ENCODE measurements at regions not wholly inside any gene's neighbourhood (a gene's known extent, or its start where the extent isn't known, plus 50 kb on each side); places are given as distances from the start of the nearest gene placed in this dataset.

DNA sequence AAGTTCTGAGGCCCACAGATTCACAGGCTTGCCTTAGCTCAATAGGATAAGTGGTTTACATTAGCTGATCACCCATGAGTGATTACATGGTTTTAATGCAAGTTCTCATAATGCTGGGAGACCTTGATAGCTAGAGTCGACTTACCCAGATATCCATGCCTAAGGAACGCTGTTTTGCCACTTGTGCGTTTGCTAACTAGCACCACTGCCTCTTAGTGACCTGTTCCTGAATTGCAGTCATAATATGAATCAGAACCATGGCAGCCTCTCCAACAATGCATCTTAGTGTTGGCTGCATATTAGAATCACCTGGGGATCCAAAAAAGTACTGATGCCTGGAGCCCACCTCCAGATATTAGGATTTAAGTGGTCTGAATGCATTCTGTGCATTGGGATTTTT, 251.1 kb upstream of the CDH5 start:
- no peak for ATAC-seq
- no peak for DNase-seq
- no peaks in the 10 kb centered on the region for H3K9me3 ChIP-seq (ENCODE audit: control insufficient read depth, low read length)
- no peak overlapping the region for H3K27ac ChIP-seq (ENCODE audit: low read length)
- H3K4me1 ChIP-seq (ENCODE audit: control insufficient read depth, insufficient read depth, low read length): no peaks in the 10 kb centered on the region
- H3K4me3 ChIP-seq (ENCODE audit: low read length): no peak overlapping the region
- intact Hi-C loops (cut with DNase I): no loop called here
- no peaks in the 10 kb centered on the region for H3K27me3 ChIP-seq (ENCODE audit: control insufficient read depth, insufficient read depth)
- WGBS: 77% methylated on average over 3 of the region's 3 CpGs

DNA sequence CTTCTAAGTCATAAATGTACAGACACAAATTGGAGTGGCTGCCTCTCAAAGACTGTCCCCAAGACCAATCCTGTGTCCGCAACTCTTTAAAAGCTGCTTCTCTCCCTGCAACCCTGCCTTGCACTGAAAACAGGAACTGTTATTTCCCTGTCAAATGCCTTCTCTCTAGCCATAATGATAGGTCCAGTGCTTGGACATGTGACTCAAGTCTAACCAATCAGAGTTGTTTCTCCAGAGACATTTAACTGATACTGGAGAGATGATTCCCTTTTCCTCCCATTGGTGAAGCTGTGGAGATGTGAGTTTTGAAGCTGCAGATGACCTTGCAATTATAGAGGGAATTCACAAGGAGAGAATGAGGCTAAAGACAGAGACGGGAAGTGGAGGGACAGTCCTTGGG, 253.3 kb upstream of the CDH5 start:
- no peak for ATAC-seq
- intact Hi-C loops (cut with DNase I): no loop called here

DNA sequence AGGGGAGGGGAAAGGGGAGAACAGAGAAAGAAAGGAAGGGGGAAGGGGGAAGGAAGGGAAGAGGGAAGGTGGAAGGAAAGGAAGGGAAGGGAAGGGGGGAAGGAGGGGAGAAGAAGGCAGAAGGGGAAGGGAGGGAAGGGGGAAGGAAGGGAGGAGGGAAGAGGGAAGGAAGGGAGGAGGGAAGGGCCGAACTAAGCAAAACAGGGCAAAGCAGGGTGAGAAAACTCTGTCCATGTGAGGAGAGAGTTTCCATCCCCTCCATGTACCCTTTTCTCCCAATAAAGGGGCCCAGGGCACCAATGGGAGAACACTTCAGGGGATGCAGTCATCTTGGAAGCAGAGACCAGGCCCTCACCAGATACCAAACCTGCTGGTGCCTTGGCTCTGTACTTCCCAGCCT, 256.8 kb upstream of the CDH5 start:
- WGBS: 72% methylated on average over 1 of the region's 1 CpG
- intact Hi-C loops (cut with DNase I): no loop called here
- H3K27me3 ChIP-seq (ENCODE audit: control insufficient read depth, insufficient read depth): no peaks in the 10 kb centered on the region
- no peak for DNase-seq
- H3K9me3 ChIP-seq (ENCODE audit: control insufficient read depth, low read length): no peaks in the 10 kb centered on the region
- H3K4me3 ChIP-seq (ENCODE audit: low read length): no peak overlapping the region
- no peaks in the 10 kb centered on the region for H3K4me1 ChIP-seq (ENCODE audit: control insufficient read depth, insufficient read depth, low read length)
- no peak overlapping the region for H3K27ac ChIP-seq (ENCODE audit: low read length)
- no peak for ATAC-seq

More for the DNA sequence above, 253.3 kb upstream of the CDH5 start:
- Histone ChIP-seq H3K27me3 (ENCODE audit: control insufficient read depth, insufficient read depth) (no peaks in the 10 kb centered on the region), H3K27ac (ENCODE audit: low read length) (no peak overlapping the region), H3K4me1 (ENCODE audit: control insufficient read depth, insufficient read depth, low read length) (no peaks in the 10 kb centered on the region), H3K9me3 (ENCODE audit: control insufficient read depth, low read length) (no peaks in the 10 kb centered on the region), H3K4me3 (ENCODE audit: low read length) (no peak overlapping the region)
- no peak for DNase-seq
- WGBS: 94% methylated on average over 2 of the region's 2 CpGs

DNA sequence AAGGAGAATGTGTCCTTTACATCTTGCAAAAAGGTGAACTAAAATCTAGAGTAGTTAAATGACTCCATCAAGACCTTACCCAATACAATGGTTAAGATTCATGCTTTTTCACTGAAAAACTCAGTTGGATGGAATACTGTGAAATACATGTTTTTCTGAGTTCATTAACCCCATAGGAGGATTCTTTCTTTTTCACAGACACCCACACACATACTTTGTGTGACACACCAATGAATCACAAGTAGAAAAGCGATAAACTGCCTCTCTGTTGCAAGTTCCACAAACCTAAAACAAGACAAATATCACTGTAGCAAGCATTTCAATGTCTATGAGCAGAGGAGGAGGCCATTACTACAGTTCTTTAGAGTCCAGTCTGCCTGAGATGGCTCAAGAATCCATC, 258.8 kb upstream of the CDH5 start:
- 75% methylated on average over 1 of the region's 1 CpG for WGBS
- DNase-seq (no peak), ATAC-seq (no peak)
- Histone ChIP-seq H3K27me3 (ENCODE audit: control insufficient read depth, insufficient read depth) (no peaks in the 10 kb centered on the region), H3K27ac (ENCODE audit: low read length) (no peak overlapping the region), H3K9me3 (ENCODE audit: control insufficient read depth, low read length) (no peaks in the 10 kb centered on the region), H3K4me1 (ENCODE audit: control insufficient read depth, insufficient read depth, low read length) (no peaks in the 10 kb centered on the region), H3K4me3 (ENCODE audit: low read length) (no peak overlapping the region)
- intact Hi-C loops (cut with DNase I): no loop called here

DNA sequence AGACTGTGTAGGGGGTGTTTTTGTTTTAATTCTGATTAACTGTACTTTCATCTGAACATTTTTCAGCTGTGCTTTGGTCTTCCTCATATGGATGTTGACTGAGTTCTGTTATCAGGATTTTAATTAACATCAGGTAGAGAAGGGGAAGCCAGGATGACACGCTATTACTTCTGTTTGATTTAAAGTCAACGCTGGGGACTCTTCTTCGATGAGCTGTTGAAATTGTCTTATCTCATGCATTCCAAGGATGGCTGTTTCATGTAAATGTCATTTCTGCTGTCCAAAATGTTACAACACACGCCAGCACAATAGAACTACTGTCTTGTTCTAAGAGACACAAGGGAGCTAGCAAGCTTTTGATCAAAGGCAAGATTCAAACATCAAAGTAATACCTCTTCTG, 263.3 kb upstream of the CDH5 start:
- Histone ChIP-seq H3K4me3 (ENCODE audit: low read length) (no peak overlapping the region), H3K9me3 (ENCODE audit: control insufficient read depth, low read length) (no peaks in the 10 kb centered on the region), H3K27me3 (ENCODE audit: control insufficient read depth, insufficient read depth) (no peaks in the 10 kb centered on the region), H3K27ac (ENCODE audit: low read length) (no peak overlapping the region), H3K4me1 (ENCODE audit: control insufficient read depth, insufficient read depth, low read length) (no peaks in the 10 kb centered on the region)
- 18% methylated on average over 4 of the region's 4 CpGs for WGBS
- intact Hi-C loops (cut with DNase I): no loop called here
- ATAC-seq (no peak), DNase-seq (no peak)

DNA sequence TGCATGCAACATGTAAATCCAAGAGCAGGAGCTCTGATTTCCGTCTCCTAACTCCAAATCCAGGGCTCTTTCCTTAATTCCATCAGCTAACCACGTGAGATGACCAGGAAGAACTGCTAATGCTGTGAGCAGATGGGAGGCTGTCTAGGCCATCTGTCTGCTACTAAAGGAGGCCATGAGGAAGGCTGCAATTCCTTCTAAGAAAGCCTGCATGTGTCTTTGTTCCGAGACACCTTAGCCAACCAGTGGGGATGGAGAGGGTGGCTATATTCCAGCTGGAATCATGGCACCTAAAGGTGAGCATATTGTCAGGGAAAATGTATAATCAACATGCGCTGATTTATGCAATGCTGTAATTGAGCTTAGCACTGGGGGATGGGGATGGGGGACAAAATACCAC, 267.2 kb upstream of the CDH5 start:
- no peak for ATAC-seq
- no peaks in the 10 kb centered on the region for H3K27me3 ChIP-seq (ENCODE audit: control insufficient read depth, insufficient read depth)
- H3K4me3 ChIP-seq (ENCODE audit: low read length): no peak overlapping the region
- intact Hi-C loops (cut with DNase I): no loop called here
- no peak overlapping the region for H3K27ac ChIP-seq (ENCODE audit: low read length)
- no peak for DNase-seq
- 92% methylated on average over 4 of the region's 4 CpGs for WGBS
- H3K9me3 ChIP-seq (ENCODE audit: control insufficient read depth, low read length): no peaks in the 10 kb centered on the region
- no peaks in the 10 kb centered on the region for H3K4me1 ChIP-seq (ENCODE audit: control insufficient read depth, insufficient read depth, low read length)

DNA sequence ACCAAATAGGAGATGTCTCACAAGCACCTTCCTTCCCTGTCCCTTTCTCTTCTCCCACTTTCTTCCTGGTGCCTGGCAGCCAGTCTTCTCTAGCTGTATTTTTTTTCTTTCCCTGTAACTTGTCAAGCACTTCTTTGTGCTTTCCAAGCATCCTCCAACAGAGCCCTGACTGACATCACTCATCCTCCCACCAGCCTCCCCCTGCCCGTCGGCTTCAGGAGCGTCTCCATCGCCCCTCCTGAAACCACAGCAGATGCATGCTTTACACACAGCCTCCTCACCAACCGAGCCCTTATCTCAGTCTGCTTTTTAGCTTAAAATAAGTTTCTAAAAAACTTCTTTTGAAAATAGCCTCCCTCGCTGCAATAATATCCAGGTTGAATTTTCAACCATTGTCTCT, 268.7 kb upstream of the CDH5 start:
- no peaks in the 10 kb centered on the region for H3K9me3 ChIP-seq (ENCODE audit: control insufficient read depth, low read length)
- H3K27me3 ChIP-seq (ENCODE audit: control insufficient read depth, insufficient read depth): no peaks in the 10 kb centered on the region
- intact Hi-C loops (cut with DNase I): no loop called here
- no peak overlapping the region for H3K27ac ChIP-seq (ENCODE audit: low read length)
- no peak for DNase-seq
- H3K4me1 ChIP-seq (ENCODE audit: control insufficient read depth, insufficient read depth, low read length): no peaks in the 10 kb centered on the region
- no peak overlapping the region for H3K4me3 ChIP-seq (ENCODE audit: low read length)
- 57% methylated on average over 6 of the region's 6 CpGs for WGBS
- ATAC-seq: no peak

DNA sequence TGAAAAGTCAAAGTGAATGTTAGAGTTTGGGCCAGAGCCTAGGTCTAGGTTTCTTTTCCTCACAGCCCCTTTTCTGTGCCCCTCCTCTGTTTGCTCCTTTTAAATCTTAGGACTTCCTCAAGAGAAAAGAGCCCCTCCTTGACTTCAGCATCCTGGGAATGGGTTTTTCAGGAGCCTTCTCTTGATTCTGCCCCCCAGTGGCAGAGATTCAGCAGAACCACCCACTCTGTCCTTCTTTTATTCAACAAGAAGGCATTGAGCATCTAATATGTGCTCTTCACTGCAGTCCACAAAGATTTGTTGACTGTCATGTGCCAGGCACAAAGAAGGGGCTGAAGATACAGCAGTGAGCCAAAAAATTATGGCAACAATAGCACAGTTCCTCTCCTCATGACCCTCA, 270.8 kb upstream of the CDH5 start:
- Histone ChIP-seq H3K27me3 (ENCODE audit: control insufficient read depth, insufficient read depth) (no peaks in the 10 kb centered on the region), H3K9me3 (ENCODE audit: control insufficient read depth, low read length) (no peaks in the 10 kb centered on the region), H3K4me1 (ENCODE audit: control insufficient read depth, insufficient read depth, low read length) (no peaks in the 10 kb centered on the region), H3K27ac (ENCODE audit: low read length) (no peak overlapping the region), H3K4me3 (ENCODE audit: low read length) (no peak overlapping the region)
- no peak for DNase-seq
- ATAC-seq: no peak
- intact Hi-C loops (cut with DNase I): no loop called here

DNA sequence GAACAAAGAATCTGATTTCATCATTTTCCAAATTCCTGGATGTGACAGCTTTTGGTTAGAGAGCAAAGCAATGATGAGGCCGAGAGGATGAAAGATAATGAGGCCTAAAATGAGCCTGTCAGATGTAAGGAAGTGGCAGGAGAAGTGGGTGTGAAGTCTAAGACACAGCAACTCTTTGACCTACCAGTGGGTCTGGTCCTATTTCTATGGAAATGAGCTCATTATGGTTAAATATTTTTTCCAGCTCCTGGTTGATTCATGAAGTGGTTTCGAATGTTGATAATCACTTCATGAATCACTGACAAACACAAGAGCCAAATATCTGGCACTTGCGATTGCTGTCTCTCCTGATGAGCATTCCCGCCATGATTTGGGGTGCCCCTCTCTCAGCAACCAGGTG, 273.3 kb upstream of the CDH5 start:
- DNase-seq: no peak
- no peaks in the 10 kb centered on the region for H3K27me3 ChIP-seq (ENCODE audit: control insufficient read depth, insufficient read depth)
- no peaks in the 10 kb centered on the region for H3K4me1 ChIP-seq (ENCODE audit: control insufficient read depth, insufficient read depth, low read length)
- intact Hi-C loops (cut with DNase I): no loop called here
- 84% methylated on average over 4 of the region's 4 CpGs for WGBS
- no peak overlapping the region for H3K27ac ChIP-seq (ENCODE audit: low read length)
- no peaks in the 10 kb centered on the region for H3K9me3 ChIP-seq (ENCODE audit: control insufficient read depth, low read length)
- no peak for ATAC-seq
- H3K4me3 ChIP-seq (ENCODE audit: low read length): no peak overlapping the region

DNA sequence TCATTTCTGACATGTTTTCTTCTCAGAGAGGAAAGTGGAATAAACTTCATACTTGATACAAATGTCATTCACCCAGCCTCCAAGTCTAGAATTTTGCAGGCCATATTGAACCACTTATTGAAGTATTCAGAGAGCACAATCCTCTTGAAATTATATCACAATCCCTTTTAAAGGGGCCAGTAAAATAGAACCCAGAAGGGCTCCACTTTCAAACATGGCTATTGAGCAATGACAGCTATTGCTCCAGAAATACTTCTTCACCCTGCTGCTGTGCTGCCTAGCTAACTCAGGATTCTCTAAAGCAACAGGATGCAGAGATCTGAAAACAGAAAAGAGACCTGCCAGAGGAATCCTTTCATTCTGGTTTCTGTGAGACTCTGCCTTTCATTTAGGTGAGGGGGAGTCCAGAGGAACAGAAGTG, 275.0 kb upstream of the CDH5 start:
- DNase-seq: no peak
- ATAC-seq: no peak
- H3K27ac ChIP-seq (ENCODE audit: low read length): no peak overlapping the region
- no peak overlapping the region for H3K4me3 ChIP-seq (ENCODE audit: low read length)
- no peaks in the 10 kb centered on the region for H3K9me3 ChIP-seq (ENCODE audit: control insufficient read depth, low read length)
- H3K27me3 ChIP-seq (ENCODE audit: control insufficient read depth, insufficient read depth): no peaks in the 10 kb centered on the region
- H3K4me1 ChIP-seq (ENCODE audit: control insufficient read depth, insufficient read depth, low read length): no peaks in the 10 kb centered on the region
- intact Hi-C loops (cut with DNase I): no loop called here

DNA sequence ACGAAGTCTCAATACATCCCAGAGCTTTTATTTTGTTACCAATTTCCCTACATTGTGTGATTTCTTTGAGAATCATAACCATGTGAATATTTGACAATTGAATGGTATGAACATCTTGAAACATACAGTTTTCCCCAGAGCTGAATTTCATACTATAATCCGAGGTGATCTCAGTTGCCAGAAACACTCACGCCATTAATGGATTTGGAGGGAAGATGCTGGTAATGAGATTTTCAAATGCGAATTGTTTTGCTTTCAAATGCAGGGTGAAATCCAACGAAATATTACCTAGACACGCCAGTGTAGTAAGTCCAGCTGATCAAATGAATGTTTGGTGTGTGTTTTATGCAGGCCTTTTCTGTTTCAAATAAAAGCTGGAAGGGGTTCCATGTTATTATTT, 277.8 kb upstream of the CDH5 start:
- Histone ChIP-seq H3K4me3 (ENCODE audit: low read length) (no peak overlapping the region), H3K27ac (ENCODE audit: low read length) (no peak overlapping the region), H3K27me3 (ENCODE audit: control insufficient read depth, insufficient read depth) (no peaks in the 10 kb centered on the region), H3K9me3 (ENCODE audit: control insufficient read depth, low read length) (no peaks in the 10 kb centered on the region), H3K4me1 (ENCODE audit: control insufficient read depth, insufficient read depth, low read length) (no peaks in the 10 kb centered on the region)
- DNase-seq: no peak
- intact Hi-C loops (cut with DNase I): no loop called here
- WGBS: 91% methylated on average over 6 of the region's 6 CpGs
- no peak for ATAC-seq

DNA sequence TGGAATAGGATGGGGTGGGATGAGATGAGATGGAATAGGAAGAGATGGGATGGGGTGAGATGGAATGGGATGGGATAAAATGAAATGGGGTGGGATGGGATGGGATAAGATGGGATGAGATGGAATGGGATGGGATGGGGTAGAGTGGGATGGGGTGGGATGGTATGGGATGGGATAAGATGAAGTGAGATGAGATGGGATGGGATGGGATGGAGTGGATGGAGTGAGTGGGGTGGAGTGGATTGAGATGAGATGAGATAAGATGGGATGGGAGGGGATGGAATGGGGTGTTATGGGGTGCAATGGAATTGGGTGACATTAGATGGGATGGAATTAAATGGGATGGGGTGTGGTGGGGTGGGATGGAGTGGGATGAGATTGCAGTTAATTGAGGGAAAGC, 279.2 kb upstream of the CDH5 start:
- no peak overlapping the region for H3K4me3 ChIP-seq (ENCODE audit: low read length)
- ATAC-seq: no peak
- no peaks in the 10 kb centered on the region for H3K9me3 ChIP-seq (ENCODE audit: control insufficient read depth, low read length)
- no peaks in the 10 kb centered on the region for H3K27me3 ChIP-seq (ENCODE audit: control insufficient read depth, insufficient read depth)
- intact Hi-C loops (cut with DNase I): no loop called here
- no peaks in the 10 kb centered on the region for H3K4me1 ChIP-seq (ENCODE audit: control insufficient read depth, insufficient read depth, low read length)
- H3K27ac ChIP-seq (ENCODE audit: low read length): no peak overlapping the region
- DNase-seq: no peak
